Mucosa of descending colon (tissue), 3 donors: ENCODE measurements at regions not wholly inside any gene's neighbourhood (a gene's known extent, or its start where the extent isn't known, plus 50 kb on each side); places are given as distances from the start of the nearest gene placed in this dataset.

Source experiments
- ATAC-seq: fragments of 200-7000 bp; cut with Tn5 transposase; one replicate; pipeline ENCODE4 v1.9.1; 2020; ENCODE audit warnings: mild to moderate bottlenecking, moderate library complexity
- DNase-seq, 3 donors: peaks; one replicate each; pipeline ENCODE4 v3.0.0-alpha.2; 2020
- H3K36me3 ChIP-seq: fragments of 200-600 bp; one replicate; pipeline ENCODE4 v1.8.0; 2021; ENCODE audit warnings: low read depth, mild to moderate bottlenecking
- H3K4me1 ChIP-seq: fragments of 200-600 bp; one replicate; pipeline ENCODE4 v1.8.0; 2021; ENCODE audit warnings: low read depth, mild to moderate bottlenecking
- H3K4me3 ChIP-seq: fragments of 200-600 bp; one replicate; pipeline ENCODE4 v1.8.0; 2021; ENCODE audit warnings: mild to moderate bottlenecking
- H3K9me3 ChIP-seq: fragments of 200-600 bp; one replicate; pipeline ENCODE4 v1.8.0; 2021; ENCODE audit warnings: mild to moderate bottlenecking
- CTCF ChIP-seq: fragments of 200-600 bp; IDR thresholded peaks from one replicate; pipeline ENCODE4 v1.8.0; 2022; ENCODE audit warnings: antibody characterized with exemption, mild to moderate bottlenecking
- intact Hi-C, 2 donors: fragments of 100-400 bp; cut with DNase I in 1 of 2; cut with micrococcal nuclease in 1 of 2; formaldehyde crosslinking; loops; one replicate each; pipeline versions ENCODE4 v1.11.0 to v1.11.1; 2022; cut with DNase I, micrococcal nuclease
- donor health status: DM: no; HTN: no; CAD: no; lungs with moderate emphysema.
- donor health status: DM: no; HTN: no; CAD: no.
- donor health status: DM: no; HTN: yes; CAD: no.

GRCh38 chr5:158368686-158369085, 509.7 kb upstream of the CLINT1 start:
- Histone ChIP-seq H3K36me3 (no peaks in the 10 kb centered on the region), H3K4me1 (no peaks in the 10 kb centered on the region), H3K4me3 (no peak overlapping the region), H3K9me3 (no peaks in the 10 kb centered on the region)
- DNase-seq (no peak), ATAC-seq (no peak)
- intact Hi-C loops: no loop called here
- no peak for TF ChIP-seq CTCF

GRCh38 chr5:158364367-158364766, 505.4 kb upstream of the CLINT1 start:
- no peaks in the 10 kb centered on the region for H3K36me3 ChIP-seq
- ATAC-seq: no peak
- H3K4me1 ChIP-seq: no peaks in the 10 kb centered on the region
- no peak overlapping the region for H3K4me3 ChIP-seq
- intact Hi-C loops: no loop called here
- DNase-seq: no peak
- no peaks in the 10 kb centered on the region for H3K9me3 ChIP-seq
- no peak for TF ChIP-seq CTCF

- intact Hi-C loops: no loop called here
- no peaks in the 10 kb centered on the region for H3K4me1 ChIP-seq
- DNase-seq (no peak), ATAC-seq (no peak)
- no peak overlapping the region for H3K4me3 ChIP-seq
- no peaks in the 10 kb centered on the region for H3K36me3 ChIP-seq
- no peaks in the 10 kb centered on the region for H3K9me3 ChIP-seq
- TF ChIP-seq CTCF: no peak
Measured at GRCh38 chr5:158354958-158355357, 496.0 kb upstream of the CLINT1 start.

- Histone ChIP-seq H3K4me3 (no peak overlapping the region), H3K36me3 (no peaks in the 10 kb centered on the region), H3K9me3 (no peaks in the 10 kb centered on the region), H3K4me1 (no peaks in the 10 kb centered on the region)
- no peak for TF ChIP-seq CTCF
- DNase-seq: no peak
- intact Hi-C loops: no loop called here
- no peak for ATAC-seq
Measured at GRCh38 chr5:158351485-158352125, 492.7 kb upstream of the CLINT1 start.

GRCh38 chr5:158349987-158350386, 491.0 kb upstream of the CLINT1 start:
- Histone ChIP-seq H3K4me3 (no peak overlapping the region), H3K36me3 (no peaks in the 10 kb centered on the region), H3K9me3 (no peaks in the 10 kb centered on the region), H3K4me1 (no peaks in the 10 kb centered on the region)
- no peak for TF ChIP-seq CTCF
- ATAC-seq: no peak
- no peak for DNase-seq
- intact Hi-C loops: no loop called here

GRCh38 chr5:158344376-158344775, 485.4 kb upstream of the CLINT1 start:
- no peak for TF ChIP-seq CTCF
- no peaks in the 10 kb centered on the region for H3K36me3 ChIP-seq
- H3K4me3 ChIP-seq: no peak overlapping the region
- no peaks in the 10 kb centered on the region for H3K9me3 ChIP-seq
- no peaks in the 10 kb centered on the region for H3K4me1 ChIP-seq
- intact Hi-C loops: no loop called here
- no peak for ATAC-seq
- no peak for DNase-seq
